C4-2B (cell line): ENCODE measurements at regions not wholly inside any gene's neighbourhood (a gene's known extent, or its start where the extent isn't known, plus 50 kb on each side); places are given as distances from the start of the nearest gene placed in this dataset.

ENCODE experiments used
- H3K27ac ChIP-seq: fragments of 450-650 bp; 2 replicates; pipeline ENCODE4 v1.5.1; 2017
- CTCF ChIP-seq: fragments of 450-650 bp; conservative IDR thresholded peaks from 2 replicates; pipeline ENCODE4 v1.5.1; 2017; ENCODE audit warnings: mild to moderate bottlenecking
- ZFX ChIP-seq: fragments of 450-650 bp; IDR thresholded peaks from 2 replicates; pipeline ENCODE4 v1.6.1; 2017

GRCh38 chr2:146821836-146822316 lies 1023.0 kb upstream of the ACVR2A start:
- TF ChIP-seq CTCF, result no peak
- no peak for TF ChIP-seq ZFX
- no peak overlapping the region for H3K27ac ChIP-seq

GRCh38 chr2:146820672-146821071 lies 1024.2 kb upstream of the ACVR2A start:
- no peak for TF ChIP-seq ZFX
- TF ChIP-seq CTCF, result no peak
- no peak overlapping the region for H3K27ac ChIP-seq

- H3K27ac ChIP-seq, result no peak overlapping the region
- TF ChIP-seq ZFX, result no peak
- TF ChIP-seq CTCF, result no peak
Measured at GRCh38 chr2:146818122-146818521, 1026.7 kb upstream of the ACVR2A start.

GRCh38 chr2:146817613-146818012 lies 1027.2 kb upstream of the ACVR2A start:
- TF ChIP-seq ZFX (no peak), CTCF (no peak)
- no peak overlapping the region for H3K27ac ChIP-seq

- TF ChIP-seq CTCF (no peak), ZFX (no peak)
- no peak overlapping the region for H3K27ac ChIP-seq
Measured at GRCh38 chr2:146814971-146815370, 1029.9 kb upstream of the ACVR2A start.

- no peak overlapping the region for H3K27ac ChIP-seq
- TF ChIP-seq CTCF, result no peak
Measured at GRCh38 chr2:146807568-146808168, 1037.2 kb upstream of the ACVR2A start.

- TF ChIP-seq ZFX, result no peak
- TF ChIP-seq CTCF, result no peak
- no peak overlapping the region for H3K27ac ChIP-seq
Measured at GRCh38 chr2:146806364-146807005, 1038.3 kb upstream of the ACVR2A start.
